ENCODE measurements at regions not wholly inside any gene's neighbourhood (a gene's known extent, or its start where the extent isn't known, plus 50 kb on each side); places are given as distances from the start of the nearest gene placed in this dataset.

GRCh38 chr16:59597269-59597668 lies 863.2 kb upstream of the GOT2 start:
- TF ChIP-seq CTCF (IDR thresholded peaks at IDR 0.05): no peak
- TF ChIP-seq POLR2AphosphoS5 (IDR thresholded peaks at IDR 0.05): no peak
- TF ChIP-seq POLR2A (IDR thresholded peaks at IDR 0.05; ENCODE audit: low read depth): no peak
- no peak for TF ChIP-seq EP300 (IDR thresholded peaks at IDR 0.05)
